ENCODE measurements at regions not wholly inside any gene's neighbourhood (a gene's known extent, or its start where the extent isn't known, plus 50 kb on each side); places are given as distances from the start of the nearest gene placed in this dataset.

GRCh38 chr20:40148886-40149285, 540.1 kb downstream of the MAFB start:
- TF ChIP-seq CTCF (IDR thresholded peaks at IDR 0.05; ENCODE audit: low read depth, low read length, poor library complexity, severe bottlenecking) (no peak), EZH2phosphoT487 (IDR thresholded peaks at IDR 0.05; ENCODE audit: borderline replicate concordance, low read length) (no peak)

Data from DOHH2 (cell line).